RKO (cell line): ENCODE measurements at regions not wholly inside any gene's neighbourhood (a gene's known extent, or its start where the extent isn't known, plus 50 kb on each side); places are given as distances from the start of the nearest gene placed in this dataset.
A peak's percentile ranks its signal among the peaks of the same experiment; 100 is the strongest.
"Not testable (repeated sequence)": the region's sequence is repeated elsewhere in the genome, so short reads cannot be mapped to it uniquely, and the experiment has no call there.

Source experiments
- DNase-seq: peaks from one replicate; pipeline ENCODE4 v3.0.0-alpha.2; 2016; ENCODE audit warnings: low spot score

DNA sequence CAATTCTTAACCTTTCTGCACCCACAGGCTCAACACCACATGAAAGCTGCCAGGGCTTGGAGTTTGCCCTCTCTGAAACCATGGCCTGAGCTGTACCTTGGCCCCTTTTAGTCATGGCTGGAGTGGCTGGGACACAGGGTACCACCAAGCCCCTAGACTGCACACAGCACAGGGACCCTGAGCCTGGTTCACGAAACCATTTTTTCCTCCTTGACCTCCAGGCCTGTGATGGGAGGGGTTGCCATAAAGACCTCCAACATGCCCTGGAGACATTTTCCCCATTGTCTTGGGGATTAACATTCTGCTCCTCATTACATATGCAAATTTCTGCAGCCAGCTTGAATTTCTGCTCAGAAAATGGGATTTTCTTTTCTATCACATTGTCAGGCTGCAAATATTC is 113.4 kb downstream of the XPNPEP1 start:
- DNase-seq: not testable (repeated sequence)

GRCh38 chr10:109801191-109801590 is 122.1 kb downstream of the XPNPEP1 start:
- not testable (repeated sequence) for DNase-seq

DNA sequence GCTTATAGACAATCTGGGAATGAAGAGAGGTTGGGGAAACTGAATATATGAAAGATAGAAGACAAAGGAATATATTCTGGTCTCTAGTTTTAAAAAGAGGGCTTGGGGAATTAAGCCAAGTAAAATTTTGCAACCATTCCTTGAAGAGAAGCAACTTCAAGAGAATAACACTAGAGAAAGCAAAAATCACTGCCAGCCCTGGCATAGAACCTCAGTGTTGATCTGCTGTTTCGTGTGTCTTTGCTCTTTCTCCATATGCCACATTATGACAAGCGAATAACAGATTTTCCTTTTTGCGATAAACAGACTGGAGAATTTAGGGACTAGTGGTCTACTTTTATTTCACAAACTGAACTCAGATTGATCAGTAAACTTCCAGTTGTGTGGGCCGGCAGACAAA is 132.7 kb downstream of the XPNPEP1 start:
- no peak for DNase-seq

- DNase-seq: peak; percentile 14
Measured at GRCh38 chr10:109784236-109784635, 139.1 kb downstream of the XPNPEP1 start.

DNA sequence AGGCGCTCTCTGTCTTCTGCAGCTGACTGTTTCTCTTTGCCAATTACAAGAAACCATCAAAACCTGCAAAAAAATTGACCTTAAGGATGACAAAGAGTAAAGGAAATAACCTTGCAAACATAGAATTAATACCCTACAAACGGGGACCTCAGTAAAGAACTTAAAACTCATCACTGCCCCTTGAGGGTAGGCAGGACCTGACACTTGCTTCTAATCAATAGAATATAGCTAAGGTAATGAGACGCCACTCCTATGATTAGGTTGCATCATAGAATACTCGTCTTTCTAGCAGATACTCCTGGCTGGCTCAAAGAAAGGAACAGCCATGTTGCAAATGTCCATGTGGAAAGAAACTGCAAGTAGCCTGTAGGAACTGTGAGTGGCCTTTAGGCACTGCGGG is 140.0 kb downstream of the XPNPEP1 start:
- no peak for DNase-seq

DNA sequence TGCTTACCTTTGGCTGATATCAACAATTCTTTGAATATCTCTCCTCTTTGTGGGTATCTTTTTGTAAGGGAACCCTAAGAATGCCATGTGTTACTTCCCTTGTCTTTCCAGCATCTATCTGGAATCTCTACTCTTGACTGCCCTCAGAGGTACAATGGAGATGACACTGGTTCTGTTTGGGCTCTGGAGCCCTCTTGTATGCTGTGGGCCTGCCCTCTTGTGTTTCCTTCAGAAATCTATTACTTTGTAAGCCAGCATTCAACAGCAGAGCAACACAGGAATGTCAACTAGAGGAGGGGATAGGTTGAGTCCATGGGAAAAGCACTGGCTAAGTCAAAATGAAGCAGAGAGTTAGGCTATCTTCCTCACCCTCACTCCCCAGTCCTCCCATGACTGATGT is 142.3 kb downstream of the XPNPEP1 start:
- no peak for DNase-seq

DNA sequence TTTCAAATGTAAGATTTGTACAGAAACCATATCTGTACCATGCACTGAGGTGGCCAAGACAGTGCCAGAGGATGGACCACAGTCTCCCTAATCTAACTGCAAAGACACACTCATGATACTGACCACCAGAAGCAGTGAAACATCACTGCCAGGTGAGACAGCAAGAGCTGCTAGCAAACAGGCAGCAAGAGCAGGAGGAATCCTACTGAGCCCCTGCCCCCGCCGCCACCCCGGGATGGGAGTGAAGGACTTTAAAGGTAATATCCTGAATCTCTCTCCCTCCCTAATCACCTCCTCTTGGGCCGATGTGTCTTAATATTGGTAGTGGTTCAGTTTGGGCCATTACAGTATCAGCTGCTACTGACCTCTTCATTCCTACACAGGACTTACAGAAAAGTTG is 144.3 kb downstream of the XPNPEP1 start:
- DNase-seq: no peak

DNA sequence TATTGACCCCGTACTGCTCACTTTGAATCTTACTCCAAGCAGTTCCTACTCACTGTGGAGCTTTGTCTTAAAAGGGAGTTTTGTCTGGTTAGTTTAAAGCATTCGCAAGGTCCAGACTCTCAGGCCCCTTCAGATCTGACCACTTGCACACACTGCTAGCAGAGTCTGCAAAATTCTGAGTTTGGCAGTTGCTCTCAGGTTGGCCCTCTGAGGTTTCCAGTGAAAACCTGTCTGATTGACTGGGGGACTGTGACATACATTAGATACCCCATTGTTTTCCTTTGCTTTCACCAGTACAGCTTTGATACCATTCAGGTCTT is 149.2 kb downstream of the XPNPEP1 start:
- DNase-seq: no peak

DNA sequence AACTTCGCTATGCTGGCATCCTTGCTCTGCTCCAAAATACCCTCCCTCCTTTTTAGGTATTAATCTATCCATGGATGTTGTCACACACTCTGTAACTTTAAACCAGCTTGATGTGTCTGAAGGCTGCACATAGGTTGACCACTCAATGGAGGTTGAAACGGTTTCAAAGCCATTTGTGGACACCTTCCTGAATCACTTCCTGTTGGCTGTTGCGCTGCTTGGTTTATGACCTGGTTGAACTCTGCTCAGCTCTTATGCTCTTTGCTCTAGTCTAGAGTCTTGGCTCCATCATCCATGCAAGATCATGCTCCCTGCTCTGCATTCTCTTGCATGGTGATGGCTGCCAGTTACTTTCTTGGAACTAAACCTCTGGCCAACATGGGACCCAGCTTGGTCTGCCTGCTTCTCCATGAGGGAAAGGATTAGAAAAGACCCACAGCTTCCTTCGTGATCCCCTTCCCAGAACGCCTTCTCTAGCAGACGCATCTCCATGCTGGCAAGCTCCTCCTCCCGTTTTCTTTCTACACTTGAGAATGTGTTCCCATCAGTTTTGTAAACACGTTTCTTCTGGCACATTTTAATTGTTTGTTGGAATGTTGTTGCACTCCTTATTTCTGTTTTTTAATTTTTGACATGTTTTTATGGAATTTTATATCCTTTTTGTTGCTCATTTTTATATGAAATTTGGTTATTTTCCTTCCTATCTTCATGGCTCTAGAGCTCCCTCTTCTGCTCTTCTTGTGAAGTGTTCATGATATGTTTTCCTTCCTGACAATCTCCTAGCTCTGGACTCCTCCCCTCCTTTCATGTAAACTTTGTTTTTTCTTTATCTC is 149.8 kb downstream of the XPNPEP1 start:
- DNase-seq: peak; percentile 65

DNA sequence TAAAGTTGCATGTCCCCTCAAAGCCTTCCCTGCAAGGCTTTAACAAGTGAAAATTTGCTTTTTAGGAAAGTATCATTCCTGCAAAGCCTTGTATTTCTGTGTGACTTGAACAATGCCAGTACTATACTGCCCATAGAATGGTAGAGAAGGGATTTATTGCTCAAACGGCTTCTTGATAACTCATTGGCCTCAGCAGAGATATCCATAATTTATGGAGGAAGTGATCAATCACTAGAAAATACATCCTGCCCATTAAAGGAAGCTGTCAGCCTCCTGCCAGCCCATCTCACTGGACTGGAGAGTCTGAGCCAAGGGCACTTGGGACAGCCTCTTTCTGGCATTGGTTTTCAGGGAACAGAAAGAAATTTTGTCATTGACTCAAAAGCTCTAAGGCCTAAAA is 152.6 kb downstream of the XPNPEP1 start:
- DNase-seq: no peak

GRCh38 chr10:109769966-109770365 is 153.3 kb downstream of the XPNPEP1 start:
- no peak for DNase-seq

GRCh38 chr10:109765838-109766237 is 157.5 kb downstream of the XPNPEP1 start:
- DNase-seq: no peak

- DNase-seq: no peak
Measured at GRCh38 chr10:109762555-109762954, 160.8 kb downstream of the XPNPEP1 start.

- DNase-seq: peak; percentile 21
Measured at GRCh38 chr10:109757670-109758069, 165.6 kb downstream of the XPNPEP1 start.

- no peak for DNase-seq
Measured at GRCh38 chr10:109746861-109747260, 176.4 kb downstream of the XPNPEP1 start.

GRCh38 chr10:109744020-109744419 is 179.3 kb downstream of the XPNPEP1 start:
- DNase-seq: no peak

DNA sequence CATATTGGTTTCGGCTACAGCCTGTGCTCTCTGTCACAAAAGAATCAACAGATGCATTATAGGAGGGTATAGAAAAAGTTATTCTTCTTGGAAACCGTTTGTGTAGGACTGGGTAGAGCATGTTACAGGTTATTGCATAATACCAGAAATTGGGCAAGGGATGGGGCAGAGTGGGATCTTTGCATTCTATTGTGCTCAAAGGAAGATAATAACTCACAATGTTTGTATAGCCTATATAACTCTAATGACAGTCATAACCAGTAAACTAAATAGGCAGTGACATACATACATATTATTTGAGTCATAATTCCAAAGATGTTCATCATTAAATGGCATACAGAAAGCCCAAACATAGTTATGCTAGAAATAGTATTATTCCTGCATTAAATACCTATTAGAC is 179.7 kb downstream of the XPNPEP1 start:
- no peak for DNase-seq

- DNase-seq: no peak
Measured at GRCh38 chr10:109743146-109743545, 180.2 kb downstream of the XPNPEP1 start.

GRCh38 chr10:109741712-109742111 is 181.6 kb downstream of the XPNPEP1 start:
- DNase-seq: peak; percentile 5

- DNase-seq: no peak
Measured at GRCh38 chr10:109740436-109740835, 182.9 kb downstream of the XPNPEP1 start.

- DNase-seq: no peak
Measured at GRCh38 chr10:109737626-109738025, 185.7 kb downstream of the XPNPEP1 start.

DNA sequence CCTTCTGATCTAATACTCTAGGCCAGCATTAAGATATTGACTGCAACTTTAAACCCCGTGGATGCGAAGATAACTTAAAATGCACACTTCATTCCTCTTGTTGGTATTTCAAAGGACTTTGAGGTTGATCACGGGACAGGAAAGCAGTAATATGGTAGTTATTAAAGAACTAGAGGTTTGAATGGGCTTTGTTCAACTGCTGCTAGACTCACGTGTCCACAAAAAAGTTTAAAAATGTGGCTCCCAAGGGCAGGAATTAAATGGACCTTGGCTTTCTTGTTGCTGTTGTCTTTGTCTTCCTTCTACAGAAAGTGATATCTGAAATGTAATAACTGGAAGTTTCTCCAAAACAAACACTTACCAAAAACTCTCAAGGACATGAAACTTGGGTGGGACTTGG is 186.3 kb downstream of the XPNPEP1 start:
- no peak for DNase-seq

GRCh38 chr10:109735776-109736175 is 187.5 kb downstream of the XPNPEP1 start:
- DNase-seq: no peak

DNA sequence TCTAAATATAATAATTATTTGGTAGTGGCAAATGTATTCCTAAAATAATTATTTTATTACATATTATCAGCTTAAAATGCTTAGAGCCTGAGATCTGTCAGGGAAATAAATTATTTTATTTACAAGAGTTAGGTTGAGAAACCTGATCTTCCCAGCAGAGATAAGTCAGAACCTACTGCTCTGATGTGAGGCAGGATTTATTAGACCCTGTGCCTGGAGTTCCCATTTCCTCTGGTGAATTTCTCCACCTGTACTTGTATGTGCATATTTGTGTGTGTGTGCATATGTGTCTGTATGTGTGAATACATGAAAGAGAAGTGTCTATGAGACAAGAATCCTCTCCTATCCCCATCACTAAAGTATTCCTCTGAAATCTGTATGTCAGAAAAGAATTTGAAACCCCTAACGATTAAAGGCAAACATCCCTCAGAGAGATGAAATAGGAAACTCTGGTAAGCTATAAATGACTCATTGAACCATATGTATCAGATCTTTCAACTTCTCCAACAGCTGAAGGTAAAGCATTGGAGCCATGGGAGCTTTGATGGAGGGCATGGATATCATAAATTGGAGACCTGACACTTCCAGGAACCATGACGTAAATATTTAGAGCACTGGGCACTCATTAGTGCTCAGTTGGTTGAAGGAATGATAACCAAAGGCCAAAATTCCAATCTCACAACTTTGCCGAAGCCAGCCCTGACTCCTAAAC is 190.9 kb downstream of the XPNPEP1 start:
- DNase-seq: no peak
